Activated CD4-positive, alpha-beta T cell treated with anti-CD3 and anti-CD28 coated beads for 36 hours (primary cell): ENCODE measurements at regions not wholly inside any gene's neighbourhood (a gene's known extent, or its start where the extent isn't known, plus 50 kb on each side); places are given as distances from the start of the nearest gene placed in this dataset.

ENCODE experiments used
- ATAC-seq: fragments of 200-7000 bp; cut with Tn5 transposase; one replicate; pipeline ENCODE4 v1.10.0; 2021; ENCODE audit warnings: mild to moderate bottlenecking, moderate library complexity
- CTCF ChIA-PET: fragments of 350-600 bp; sonication (Branson Sonifier 250); formaldehyde crosslinking; loops from one replicate; lab custom pipeline; 2021; ENCODE audit warnings: antibody characterized with exemption; lab: Charles Lee
- POLR2A ChIA-PET: fragments of 350-600 bp; sonication (Branson Sonifier 250); formaldehyde crosslinking; loops from one replicate; lab custom pipeline; 2021; ENCODE audit warnings: antibody characterized with exemption, inconsistent platforms; lab: Charles Lee
- DNase-seq: peaks from one replicate; pipeline ENCODE4 v3.0.0-alpha.2; 2020
- H3K27ac Mint-ChIP-seq: one replicate; pipeline ENCODE4 v1.8.0; 2021; ENCODE audit warnings: mixed read lengths
- H3K27me3 Mint-ChIP-seq: one replicate; pipeline ENCODE4 v1.8.0; 2021; ENCODE audit warnings: mixed read lengths
- H3K36me3 Mint-ChIP-seq: one replicate; pipeline ENCODE4 v1.8.0; 2021; ENCODE audit warnings: low read depth, mixed read lengths
- H3K4me1 Mint-ChIP-seq: one replicate; pipeline ENCODE4 v1.8.0; 2021; ENCODE audit warnings: mixed read lengths
- H3K4me3 Mint-ChIP-seq: one replicate; pipeline ENCODE4 v1.8.0; 2021; ENCODE audit warnings: mild to moderate bottlenecking, moderate library complexity, mixed read lengths
- H3K9me3 Mint-ChIP-seq: one replicate; pipeline ENCODE4 v1.8.0; 2021; ENCODE audit warnings: low read depth, mixed read lengths
- intact Hi-C, 2 experiments: fragments of 100-400 bp; cut with DNase I in 1 of 2; cut with micrococcal nuclease in 1 of 2; formaldehyde crosslinking; loops; one replicate each; pipeline versions ENCODE4 v1.14.2 to v1.15.1; 2022 to 2024; cut with DNase I, micrococcal nuclease

GRCh38 chr9:97747201-97747965, 50.2 kb upstream of the XPA start:
- ChIA-PET POLR2A (no interaction called here), CTCF (interaction anchor here (0.6 to 0.9 kb wide), 2 partner anchors 10 to 781 kb away, joined by 3 to 5 read pairs; no protein-coding TSS in a partner anchor)
- H3K27ac Mint-ChIP-seq: no peak overlapping the region
- ATAC-seq: no peak
- DNase-seq: no peak
- no peaks in the 10 kb centered on the region for H3K4me1 Mint-ChIP-seq
- intact Hi-C loops: no loop called here
- peaks cover 37% of the 10 kb centered on the region for H3K27me3 Mint-ChIP-seq
- H3K36me3 Mint-ChIP-seq: no peaks in the 10 kb centered on the region
- no peaks in the 10 kb centered on the region for H3K9me3 Mint-ChIP-seq
- H3K4me3 Mint-ChIP-seq: no peak overlapping the region

GRCh38 chr9:97748525-97748924, 51.4 kb upstream of the XPA start:
- ChIA-PET POLR2A (no interaction called here), CTCF (no interaction called here)
- H3K9me3 Mint-ChIP-seq: no peaks in the 10 kb centered on the region
- H3K27ac Mint-ChIP-seq: no peak overlapping the region
- H3K27me3 Mint-ChIP-seq: peaks cover 27% of the 10 kb centered on the region
- ATAC-seq (no peak), DNase-seq (no peak)
- no peaks in the 10 kb centered on the region for H3K36me3 Mint-ChIP-seq
- H3K4me1 Mint-ChIP-seq: no peaks in the 10 kb centered on the region
- intact Hi-C loops: no loop called here
- no peak overlapping the region for H3K4me3 Mint-ChIP-seq

GRCh38 chr9:97749928-97750327, 52.8 kb upstream of the XPA start:
- POLR2A ChIA-PET: no interaction called here
- H3K4me1 Mint-ChIP-seq: no peaks in the 10 kb centered on the region
- intact Hi-C loops: no loop called here
- peaks cover 18% of the 10 kb centered on the region for H3K27me3 Mint-ChIP-seq
- CTCF ChIA-PET: interaction anchor here (0.5 to 1.6 kb wide), 3 partner anchors 16 to 216 kb away, joined by 3 to 5 read pairs (median 4); no protein-coding TSS in a partner anchor
- H3K36me3 Mint-ChIP-seq: no peaks in the 10 kb centered on the region
- no peak overlapping the region for H3K27ac Mint-ChIP-seq
- H3K4me3 Mint-ChIP-seq: no peak overlapping the region
- ATAC-seq (no peak), DNase-seq (no peak)
- H3K9me3 Mint-ChIP-seq: no peaks in the 10 kb centered on the region

- ATAC-seq (no peak), DNase-seq (no peak)
- CTCF ChIA-PET: interaction anchor here (0.6 to 1.6 kb wide), 3 partner anchors 15 to 139 kb away, joined by 3 to 5 read pairs (median 4); no protein-coding TSS in a partner anchor
- no peak overlapping the region for H3K4me3 Mint-ChIP-seq
- peaks cover 9% of the 10 kb centered on the region for H3K27me3 Mint-ChIP-seq
- no peaks in the 10 kb centered on the region for H3K4me1 Mint-ChIP-seq
- H3K36me3 Mint-ChIP-seq: no peaks in the 10 kb centered on the region
- POLR2A ChIA-PET: no interaction called here
- peaks cover 1% of the 10 kb centered on the region for H3K9me3 Mint-ChIP-seq
- no peak overlapping the region for H3K27ac Mint-ChIP-seq
- intact Hi-C loops: no loop called here
Measured at GRCh38 chr9:97751531-97751930, 54.4 kb upstream of the XPA start.

- DNase-seq: no peak
- Mint-ChIP-seq H3K9me3 (peaks cover 1% of the 10 kb centered on the region), H3K4me3 (no peak overlapping the region), H3K27ac (no peak overlapping the region), H3K27me3 (peaks cover 5% of the 10 kb centered on the region), H3K36me3 (no peaks in the 10 kb centered on the region), H3K4me1 (no peaks in the 10 kb centered on the region)
- intact Hi-C loops: no loop called here
- ChIA-PET CTCF (interaction anchor here (0.6 to 1.3 kb wide), 2 partner anchors 117 to 148 kb away, joined by 3 read pairs; no protein-coding TSS in a partner anchor), POLR2A (no interaction called here)
- no peak for ATAC-seq
Measured at GRCh38 chr9:97752274-97752673, 55.1 kb upstream of the XPA start.

- ChIA-PET CTCF (interaction anchor here (0.5 to 1.3 kb wide), 2 partner anchors 147 to 1010 kb away, joined by 3 read pairs; no protein-coding TSS in a partner anchor), POLR2A (no interaction called here)
- H3K36me3 Mint-ChIP-seq: no peaks in the 10 kb centered on the region
- H3K27ac Mint-ChIP-seq: no peak overlapping the region
- H3K27me3 Mint-ChIP-seq: peaks cover 3% of the 10 kb centered on the region
- DNase-seq (no peak), ATAC-seq (no peak)
- H3K4me1 Mint-ChIP-seq: no peaks in the 10 kb centered on the region
- H3K4me3 Mint-ChIP-seq: no peak overlapping the region
- H3K9me3 Mint-ChIP-seq: peaks cover 1% of the 10 kb centered on the region
- intact Hi-C loops: no loop called here
Measured at GRCh38 chr9:97753364-97753763, 56.2 kb upstream of the XPA start.

- H3K27ac Mint-ChIP-seq: no peak overlapping the region
- ChIA-PET CTCF (interaction anchor here (0.5 kb wide), 1 partner anchor 1009 kb away, joined by 3 read pairs; no protein-coding TSS in a partner anchor), POLR2A (no interaction called here)
- intact Hi-C loops: no loop called here
- H3K27me3 Mint-ChIP-seq: peaks cover 3% of the 10 kb centered on the region
- no peaks in the 10 kb centered on the region for H3K4me1 Mint-ChIP-seq
- no peaks in the 10 kb centered on the region for H3K36me3 Mint-ChIP-seq
- H3K4me3 Mint-ChIP-seq: no peak overlapping the region
- peaks cover 1% of the 10 kb centered on the region for H3K9me3 Mint-ChIP-seq
- no peak for ATAC-seq
- DNase-seq: no peak
Measured at GRCh38 chr9:97753975-97754374, 56.8 kb upstream of the XPA start.

- Mint-ChIP-seq H3K4me3 (no peak overlapping the region), H3K4me1 (no peaks in the 10 kb centered on the region), H3K36me3 (no peaks in the 10 kb centered on the region), H3K27me3 (peaks cover 6% of the 10 kb centered on the region), H3K27ac (no peak overlapping the region), H3K9me3 (peaks cover 1% of the 10 kb centered on the region)
- ATAC-seq (no peak), DNase-seq (no peak)
- intact Hi-C loops: no loop called here
- CTCF ChIA-PET: interaction anchor here (0.6 kb wide), 2 partner anchors 8 to 11 kb away, joined by 3 to 4 read pairs; no protein-coding TSS in a partner anchor
- POLR2A ChIA-PET: no interaction called here
Measured at GRCh38 chr9:97755618-97756267, 58.6 kb upstream of the XPA start.

GRCh38 chr9:97756991-97757390, 59.9 kb upstream of the XPA start:
- DNase-seq (no peak), ATAC-seq (no peak)
- intact Hi-C loops: no loop called here
- no peaks in the 10 kb centered on the region for H3K4me1 Mint-ChIP-seq
- H3K36me3 Mint-ChIP-seq: no peaks in the 10 kb centered on the region
- ChIA-PET CTCF (no interaction called here), POLR2A (no interaction called here)
- H3K27ac Mint-ChIP-seq: no peak overlapping the region
- H3K27me3 Mint-ChIP-seq: peaks cover 18% of the 10 kb centered on the region
- H3K9me3 Mint-ChIP-seq: peaks cover 1% of the 10 kb centered on the region
- no peak overlapping the region for H3K4me3 Mint-ChIP-seq

GRCh38 chr9:97758334-97758916, 61.3 kb upstream of the XPA start:
- H3K4me1 Mint-ChIP-seq: no peaks in the 10 kb centered on the region
- H3K27ac Mint-ChIP-seq: no peak overlapping the region
- DNase-seq (no peak), ATAC-seq (no peak)
- H3K27me3 Mint-ChIP-seq: peaks cover 26% of the 10 kb centered on the region
- H3K9me3 Mint-ChIP-seq: peaks cover 1% of the 10 kb centered on the region
- H3K4me3 Mint-ChIP-seq: no peak overlapping the region
- intact Hi-C loops: no loop called here
- ChIA-PET CTCF (no interaction called here), POLR2A (no interaction called here)
- no peaks in the 10 kb centered on the region for H3K36me3 Mint-ChIP-seq

GRCh38 chr9:97759581-97760288, 62.6 kb upstream of the XPA start:
- ChIA-PET CTCF (interaction anchor here (1.0 to 1.1 kb wide), 2 partner anchors 21 to 45 kb away, joined by 3 to 5 read pairs; no protein-coding TSS in a partner anchor), POLR2A (no interaction called here)
- ATAC-seq (no peak), DNase-seq (no peak)
- Mint-ChIP-seq H3K4me1 (no peaks in the 10 kb centered on the region), H3K4me3 (no peak overlapping the region), H3K36me3 (no peaks in the 10 kb centered on the region), H3K27ac (no peak overlapping the region), H3K9me3 (peaks cover 1% of the 10 kb centered on the region), H3K27me3 (peaks cover 26% of the 10 kb centered on the region)
- intact Hi-C loops: loop anchor here in 1 of 2 experiments (5.0 kb wide), 1 partner anchor 37 kb away; no protein-coding TSS in a partner anchor
